GM21825 (cell line): ENCODE measurements at regions not wholly inside any gene's neighbourhood (a gene's known extent, or its start where the extent isn't known, plus 50 kb on each side); places are given as distances from the start of the nearest gene placed in this dataset.

Experiments
- ATAC-seq: cut with Tn5 transposase; IDR thresholded peaks from one replicate; pipeline ENCODE4 v1.9.1; 2021; ENCODE audit warnings: mild to moderate bottlenecking, moderate library complexity; ENCODE audit not compliant: unreplicated experiment

GRCh38 chr3:16658004-16658924 is 53.0 kb upstream of the DAZL start:
- ATAC-seq = no peak

DNA sequence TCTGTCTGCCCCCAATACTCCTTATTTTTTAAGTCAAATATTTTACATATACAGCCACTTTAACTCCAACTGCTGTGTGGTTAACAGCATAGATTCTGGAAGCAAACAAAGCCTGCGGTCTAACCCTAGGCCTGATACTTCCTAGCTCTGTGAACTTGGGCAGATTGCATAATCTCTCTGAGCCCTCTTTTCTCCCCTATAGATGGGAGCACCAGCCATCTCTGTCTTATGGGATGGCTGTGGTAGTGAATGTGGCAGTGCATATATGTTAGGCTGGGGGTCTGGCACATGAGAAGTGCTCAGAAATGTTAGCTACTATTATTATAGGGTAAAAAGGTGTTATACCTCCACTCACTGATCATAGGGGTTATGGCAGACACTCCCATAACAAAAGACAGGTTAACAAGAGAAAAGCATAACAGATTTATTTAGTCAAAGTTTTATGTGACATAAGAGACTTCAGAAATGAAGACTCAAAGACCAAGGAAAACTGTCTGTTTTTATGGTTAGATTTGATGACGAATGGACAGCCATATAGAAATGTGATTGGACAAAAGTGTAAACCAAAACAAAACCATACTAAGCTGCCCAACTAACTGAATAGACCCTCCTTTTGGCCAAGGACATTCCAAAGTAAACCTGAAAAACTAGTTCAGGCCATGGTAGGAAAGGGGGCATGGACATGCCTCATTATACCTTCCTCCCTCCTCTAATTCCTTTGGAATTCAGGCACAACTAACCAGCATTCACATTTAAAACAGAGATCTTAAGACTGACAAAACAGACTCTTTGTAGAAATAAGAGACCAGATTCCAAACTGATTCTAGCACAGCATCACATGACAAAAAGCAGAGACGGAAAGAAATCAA is 53.9 kb upstream of the DAZL start:
- ATAC-seq = no peak

GRCh38 chr3:16663854-16664712 is 58.9 kb upstream of the DAZL start:
- ATAC-seq = no peak

- no peak for ATAC-seq
Observed at GRCh38 chr3:16665282-16665741, 60.1 kb upstream of the DAZL start.

DNA sequence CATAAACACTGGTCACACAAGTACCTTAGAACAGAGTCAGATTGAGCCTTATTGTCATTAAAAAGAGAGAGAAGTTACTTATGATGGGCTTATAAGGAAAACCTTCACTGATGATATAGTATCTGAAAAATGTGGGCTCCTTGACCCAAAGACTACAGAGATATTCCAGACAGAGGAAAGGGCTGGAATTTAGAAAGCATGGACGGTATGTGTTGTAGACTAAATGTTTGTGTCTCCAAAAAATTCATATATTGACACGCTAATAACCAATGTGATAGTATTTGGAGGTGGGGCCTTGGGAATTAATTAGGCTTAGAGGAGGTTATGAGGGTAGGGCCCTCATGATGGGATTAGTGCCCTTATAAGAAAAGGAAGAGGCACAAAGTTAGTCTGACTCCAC is 61.0 kb upstream of the DAZL start:
- ATAC-seq = no peak

DNA sequence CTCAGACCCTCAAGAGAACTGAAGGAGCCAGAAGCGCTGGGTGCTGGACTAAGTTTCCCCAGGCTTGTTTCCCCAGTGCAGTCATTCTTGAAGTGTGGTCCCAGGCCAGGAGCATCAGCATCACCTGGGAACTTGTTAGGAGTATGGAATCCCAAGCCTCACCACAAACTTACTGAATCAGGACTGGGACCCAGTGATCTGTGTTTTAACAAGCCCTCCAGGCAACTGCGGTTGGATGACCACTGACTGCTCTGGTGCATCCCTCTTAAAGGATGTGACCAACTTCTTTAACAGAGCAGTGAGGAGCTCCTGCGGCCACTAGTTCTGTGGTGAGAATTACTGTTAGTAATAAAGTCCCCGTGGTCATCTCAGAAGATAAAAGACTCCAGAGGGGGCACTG is 62.4 kb upstream of the DAZL start:
- no peak for ATAC-seq

DNA sequence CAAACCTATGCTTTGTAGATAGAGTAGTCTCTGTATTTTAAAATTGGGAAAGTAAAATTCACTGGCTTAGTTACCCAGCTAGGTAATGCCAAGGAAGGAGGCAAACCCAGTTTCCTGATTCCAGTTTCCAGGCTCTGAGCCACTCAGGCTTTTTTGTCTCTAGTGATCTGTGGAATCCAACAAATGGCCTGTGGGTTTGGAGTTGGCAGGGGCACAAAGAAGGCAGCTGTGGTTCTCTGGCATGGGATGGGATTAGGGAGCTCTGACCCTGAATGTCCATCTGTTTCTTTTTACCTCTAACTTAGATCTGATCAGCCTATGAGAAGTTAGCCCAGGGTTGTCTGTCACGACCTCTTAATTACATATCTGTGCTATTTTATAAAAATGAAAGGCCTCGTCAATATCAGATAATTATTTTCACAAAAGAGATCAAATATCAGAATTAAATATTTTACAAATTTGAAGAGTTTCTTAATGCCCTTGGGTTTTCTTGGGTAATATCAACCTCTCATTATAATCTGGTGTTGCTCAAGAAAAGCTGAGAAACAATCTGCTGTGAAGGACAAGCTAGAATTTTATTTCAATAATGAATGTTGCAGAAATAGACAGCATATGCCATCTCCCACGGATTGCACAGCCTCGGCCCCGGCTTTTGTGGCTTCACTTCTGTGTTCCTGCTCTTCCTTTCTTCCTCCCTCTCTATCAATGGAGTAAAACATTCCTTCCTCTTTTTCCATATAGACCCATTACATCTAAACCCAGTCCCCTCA is 63.7 kb upstream of the DAZL start:
- no peak for ATAC-seq

DNA sequence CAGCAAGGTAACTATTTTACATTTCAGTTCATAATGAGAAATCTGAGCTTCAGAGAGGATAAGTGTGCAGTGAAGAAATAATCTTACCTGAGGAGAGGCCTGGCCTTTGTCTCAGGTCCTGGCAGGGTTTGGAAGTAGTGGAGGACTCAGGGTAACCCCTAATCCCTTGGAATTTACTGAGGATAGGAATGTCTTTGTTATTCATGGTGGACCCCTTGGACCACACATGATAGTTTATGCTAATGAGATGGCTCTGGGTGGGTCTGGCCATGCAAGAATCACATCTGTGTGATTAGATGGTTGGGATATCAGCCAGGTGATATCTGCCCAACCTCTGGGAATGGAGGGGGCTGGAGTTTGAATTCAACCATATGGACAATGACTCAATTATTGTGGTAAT is 65.0 kb upstream of the DAZL start:
- no peak for ATAC-seq

DNA sequence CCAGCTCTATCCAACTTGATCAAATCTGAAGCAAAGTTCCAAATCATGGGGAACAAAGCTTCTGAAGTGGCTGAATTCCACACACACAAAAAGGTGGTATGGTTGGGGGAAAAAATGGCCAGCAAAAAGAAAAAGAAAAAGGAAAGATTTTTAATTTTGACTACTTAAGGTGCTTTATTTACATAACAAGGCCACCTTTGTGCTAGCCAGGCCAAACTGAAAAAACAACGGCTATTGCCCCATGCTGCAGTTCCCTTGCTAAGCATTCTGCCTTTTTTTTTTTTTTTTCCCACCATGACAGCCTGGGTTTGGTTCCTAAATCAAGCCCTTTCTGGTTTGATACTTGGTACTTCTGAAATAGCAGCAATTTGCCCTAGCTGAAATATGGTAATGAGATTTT is 66.5 kb upstream of the DAZL start:
- no peak for ATAC-seq

DNA sequence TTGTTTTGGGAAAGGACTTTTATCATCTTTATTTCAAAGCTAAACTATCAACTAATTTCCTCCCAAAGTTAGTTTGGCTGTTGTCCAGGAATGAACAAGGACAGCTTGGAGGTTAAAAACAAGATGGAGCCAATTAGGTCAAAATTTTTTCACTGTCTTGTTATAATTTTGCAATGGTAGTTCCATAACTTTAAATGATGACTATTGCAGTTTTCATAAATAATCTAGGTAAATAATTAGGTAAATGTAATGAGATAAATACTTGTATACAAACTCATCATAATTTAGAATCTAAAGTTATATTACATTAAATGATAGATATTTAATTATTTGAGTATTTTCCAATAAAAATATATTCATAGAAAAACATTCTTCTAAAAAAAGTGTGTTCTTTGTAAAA is 68.3 kb upstream of the DAZL start:
- no peak for ATAC-seq

DNA sequence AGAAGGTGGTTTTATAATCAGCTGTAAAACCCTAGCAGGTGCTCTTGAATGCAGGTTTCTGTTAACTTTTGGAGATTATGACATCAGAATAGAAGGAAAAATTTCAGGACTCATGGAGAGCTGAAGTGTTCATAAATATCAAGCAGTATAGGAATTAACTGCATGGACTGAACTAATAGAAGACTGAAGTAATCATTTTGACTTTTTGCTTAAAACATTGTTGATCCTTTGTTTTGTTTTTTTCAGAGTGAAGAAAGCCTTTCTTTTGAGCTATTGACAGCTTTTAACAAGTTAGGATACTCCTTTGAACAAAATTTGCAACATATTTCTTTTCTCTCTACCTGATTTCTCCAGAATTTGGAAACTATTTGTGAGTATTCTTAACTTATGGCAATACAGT is 70.6 kb upstream of the DAZL start:
- no peak for ATAC-seq

GRCh38 chr3:16686679-16687078 is 81.5 kb upstream of the DAZL start:
- ATAC-seq = no peak

DNA sequence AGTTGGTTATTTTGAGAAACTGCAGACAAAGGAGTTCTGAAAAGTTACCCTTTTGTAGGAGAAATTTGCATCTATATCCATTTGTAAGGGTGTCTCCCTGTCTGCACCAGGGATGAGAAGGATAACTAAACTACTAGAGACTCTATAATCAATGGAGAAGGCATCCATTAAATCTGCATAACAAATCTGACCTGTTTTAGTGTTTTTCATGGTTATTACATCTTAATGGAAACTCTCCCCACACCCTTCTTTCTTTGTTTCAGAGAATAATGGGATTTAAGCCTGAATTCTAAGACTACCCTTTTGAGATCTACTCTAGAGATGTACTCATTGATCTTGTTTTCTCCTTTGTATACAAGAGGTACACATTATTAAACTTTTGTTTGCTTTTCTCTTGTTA is 82.0 kb upstream of the DAZL start:
- ATAC-seq = no peak

- no peak for ATAC-seq
Observed at GRCh38 chr3:16692486-16693344, 87.5 kb upstream of the DAZL start.

DNA sequence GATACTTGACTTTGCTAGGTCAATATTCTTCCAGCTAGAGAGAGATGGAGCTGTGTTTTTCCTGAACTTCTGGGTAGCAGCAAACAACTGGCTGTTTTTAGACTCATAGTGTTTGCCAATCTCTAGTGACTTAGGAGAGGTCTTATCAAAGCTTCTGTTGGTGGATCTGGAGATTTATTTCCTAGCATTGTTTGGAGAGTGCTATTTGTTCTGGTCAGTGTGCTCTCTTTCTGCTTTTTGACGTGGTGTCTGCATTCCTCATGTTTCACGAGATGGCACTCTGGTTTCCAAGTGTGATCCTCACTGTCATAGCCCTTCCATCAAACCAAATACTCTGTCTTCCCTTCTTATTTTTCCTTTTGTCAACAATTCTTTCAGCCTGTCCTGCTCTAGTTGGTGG is 88.6 kb upstream of the DAZL start:
- ATAC-seq = no peak

GRCh38 chr3:16695710-16696109 is 90.5 kb upstream of the DAZL start:
- ATAC-seq = no peak

DNA sequence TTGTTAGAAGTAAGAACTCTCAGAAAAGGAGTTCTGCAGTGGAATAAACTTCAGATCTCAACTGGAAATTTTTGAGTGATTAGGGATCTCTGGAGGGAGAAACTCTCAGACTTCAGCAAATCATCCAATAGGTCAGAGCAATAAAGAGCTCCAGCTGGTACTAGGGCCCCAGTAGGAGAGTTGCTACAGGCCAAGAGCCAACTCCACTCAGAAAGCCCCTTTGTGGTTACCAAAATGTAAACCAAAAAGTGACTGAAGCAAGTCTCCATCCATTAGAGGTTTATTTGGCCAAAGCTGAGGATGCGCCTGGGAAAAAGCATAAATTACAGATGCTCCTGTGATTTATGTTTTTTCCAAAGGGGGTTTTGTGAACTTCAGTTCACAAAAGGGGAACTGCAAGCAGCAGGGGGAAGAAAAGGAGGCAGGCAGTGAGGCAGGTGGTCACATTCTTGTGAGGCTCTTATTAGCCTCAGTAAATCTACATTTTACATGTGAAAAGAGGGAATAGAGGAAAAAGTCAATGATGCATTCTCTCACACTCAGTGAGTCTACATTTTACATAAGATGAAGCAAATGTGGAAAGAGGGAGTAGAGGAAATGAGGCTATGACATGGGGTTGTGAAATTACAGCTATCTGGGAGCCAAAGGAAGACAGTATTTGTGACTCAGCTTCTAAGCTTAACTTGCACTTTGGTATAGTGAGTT is 92.4 kb upstream of the DAZL start:
- no peak for ATAC-seq

DNA sequence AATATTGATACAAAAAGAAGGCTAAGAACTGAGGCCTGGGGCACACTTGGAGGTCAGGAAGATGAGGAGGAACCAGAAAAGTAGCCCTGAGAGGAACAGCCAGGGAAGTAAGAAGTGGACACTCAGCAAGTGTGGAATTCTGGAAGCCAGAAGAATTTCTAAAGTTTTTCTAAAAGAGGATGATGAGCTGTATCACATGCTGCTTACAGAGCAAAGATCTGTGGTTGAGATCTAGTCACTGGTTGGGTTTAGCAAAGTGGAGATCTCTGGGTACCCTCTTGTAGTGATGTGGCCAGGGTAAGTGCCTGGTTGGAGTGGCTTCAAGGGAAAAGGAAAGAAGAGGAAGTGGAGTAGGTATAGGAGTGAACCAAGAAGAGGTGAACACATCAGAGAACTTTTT is 95.4 kb upstream of the DAZL start:
- no peak for ATAC-seq

DNA sequence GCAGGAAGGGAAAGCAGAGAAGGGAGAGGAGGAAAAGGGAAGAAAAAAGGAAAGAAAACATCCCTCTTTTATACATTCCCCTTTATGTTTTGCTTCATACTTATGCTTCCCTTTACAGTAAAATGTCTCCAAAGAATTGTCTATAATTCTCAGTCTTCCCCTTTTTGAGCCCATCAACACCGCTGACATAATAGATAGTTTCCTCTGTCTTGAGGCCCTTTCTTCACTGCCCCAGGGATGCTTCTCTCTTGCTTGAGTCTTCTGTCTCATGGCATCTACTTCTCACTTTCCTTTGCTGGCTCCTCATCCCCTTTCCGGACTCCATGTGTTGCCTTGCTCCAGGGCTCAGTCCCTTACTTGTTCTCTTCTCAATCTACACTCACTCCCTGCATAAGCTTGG is 99.7 kb upstream of the DAZL start:
- no peak for ATAC-seq
